Endothelial cell of umbilical vein (primary cell): ENCODE measurements at regions not wholly inside any gene's neighbourhood (a gene's known extent, or its start where the extent isn't known, plus 50 kb on each side); places are given as distances from the start of the nearest gene placed in this dataset.

Source experiments
- BruUV-seq: library from RNA; stranded (reverse); fragments of 400-500 nt; replicated peaks from 2 replicates; lab custom pipeline; 2021; lab: Mats Ljungman, UMichigan
- CTCF ChIA-PET: fragments of 300-600, 350-600 bp; sonication (Branson Sonifier 250); formaldehyde crosslinking; loops from one replicate; lab custom pipeline; 2021; ENCODE audit warnings: antibody characterized with exemption, inconsistent platforms; lab: Charles Lee
- POLR2A ChIA-PET: fragments of 300-600, 350-600 bp; sonication (Branson Sonifier 250); formaldehyde crosslinking; loops from one replicate; lab custom pipeline; 2021; ENCODE audit warnings: antibody characterized with exemption, inconsistent platforms; lab: Charles Lee
- DNase-seq: peaks from one replicate; pipeline ENCODE4 v3.0.0-alpha.2; 2011; ENCODE audit warnings: low read depth, low spot score
- FAIRE-seq: peaks from 2 replicates; lab custom pipeline; 2011; peaks lifted over from hg19 to GRCh38; lab: Jason Lieb, UNC
- H2AFZ ChIP-seq: 2 replicates; pipeline ENCODE4 v1.6.0; 2012; ENCODE audit warnings: low read depth, low read length, control low read depth, inconsistent platforms
- H3K27ac ChIP-seq: 2 replicates; pipeline ENCODE4 v1.5.1; 2011; ENCODE audit warnings: low read depth, mild to moderate bottlenecking, control low read depth, low read length, moderate library complexity; ENCODE audit not compliant: insufficient read depth
- H3K27me3 ChIP-seq, 2 experiments: 2 replicates each; pipeline versions ENCODE4 v1.6.0 to v1.6.1; 2011; ENCODE audit warnings: low read length in 2 of 2, mixed read lengths in 1 of 2; ENCODE audit not compliant: control insufficient read depth in 2 of 2, insufficient read depth in 2 of 2
- H3K36me3 ChIP-seq, 2 experiments: 2 replicates in 1 of 2; 3 replicates in 1 of 2; pipeline ENCODE4 v1.5.1; 2011; ENCODE audit warnings: low read length in 2 of 2, mild to moderate bottlenecking in 1 of 2, moderate library complexity in 1 of 2; ENCODE audit not compliant: control insufficient read depth in 2 of 2, insufficient read depth in 2 of 2; ENCODE audit errors: extremely low read depth in 1 of 2
- H3K4me1 ChIP-seq: 3 replicates; pipeline ENCODE4 v1.5.1; 2011; ENCODE audit warnings: mild to moderate bottlenecking, low read length; ENCODE audit not compliant: control insufficient read depth, insufficient read depth; ENCODE audit errors: extremely low read depth
- H3K4me2 ChIP-seq: 2 replicates; pipeline ENCODE4 v1.6.1; 2011; ENCODE audit warnings: low read length, control low read depth, mixed read lengths; ENCODE audit not compliant: insufficient read depth
- H3K4me3 ChIP-seq, 3 experiments: fragments of 200-600 bp in 1 of 3; sonication (generic), shearing (Covaris generic) in 1 of 3; replicated peaks in 1 of 3; 2 replicates each; pipeline ENCODE4 v1.5.1; 2011 to 2016; ENCODE audit warnings: control low read depth in 3 of 3, low read length in 3 of 3, mild to moderate bottlenecking in 2 of 3, inconsistent platforms in 1 of 3, low read depth in 1 of 3, moderate library complexity in 1 of 3; ENCODE audit not compliant: insufficient read depth in 1 of 3
- H3K79me2 ChIP-seq: 2 replicates; pipeline ENCODE4 v1.6.0; 2012; ENCODE audit warnings: low read length, inconsistent platforms; ENCODE audit not compliant: control insufficient read depth, insufficient read depth
- H3K9ac ChIP-seq: replicated peaks from 2 replicates; pipeline ENCODE3; 2011; ENCODE audit warnings: low read length, control low read depth; ENCODE audit not compliant: insufficient read depth; ENCODE audit errors: extremely low read depth
- H3K9me1 ChIP-seq: replicated peaks from 3 replicates; pipeline ENCODE4 v1.6.0; 2011; ENCODE audit warnings: mild to moderate bottlenecking, low read length; ENCODE audit not compliant: control insufficient read depth, insufficient read depth; ENCODE audit errors: extremely low read depth
- H3K9me3 ChIP-seq: replicated peaks from 2 replicates; pipeline ENCODE4 v1.5.1; 2012; ENCODE audit warnings: low read length, inconsistent platforms; ENCODE audit not compliant: control insufficient read depth, insufficient read depth
- H4K20me1 ChIP-seq: replicated peaks from 2 replicates; pipeline ENCODE3; 2011; ENCODE audit warnings: mild to moderate bottlenecking, low read length; ENCODE audit not compliant: control insufficient read depth, insufficient read depth; ENCODE audit errors: extremely low read depth
- CTCF ChIP-seq, 2 donors: IDR thresholded peaks; 1 replicate in 1 of 2; 2 replicates in 1 of 2; pipeline ENCODE4 v1.5.1; 2011; ENCODE audit warnings: low read length in 2 of 2, mild to moderate bottlenecking in 2 of 2, moderate library complexity in 2 of 2, control low read depth in 1 of 2, inconsistent platforms in 1 of 2, low read depth in 1 of 2; ENCODE audit not compliant: insufficient read depth in 1 of 2; ENCODE audit errors: extremely low read depth in 1 of 2
- EZH2 ChIP-seq: IDR thresholded peaks from 2 replicates; pipeline ENCODE4 v1.6.1; 2012; ENCODE audit warnings: borderline replicate concordance, low read depth, mild to moderate bottlenecking, moderate library complexity, low read length, inconsistent platforms; ENCODE audit not compliant: severe bottlenecking
- FOS ChIP-seq: IDR thresholded peaks from 2 replicates; pipeline ENCODE4 v1.6.1; 2011; ENCODE audit warnings: mild to moderate bottlenecking, low read length, moderate library complexity, borderline replicate concordance; ENCODE audit not compliant: insufficient read depth
- GATA2 ChIP-seq: IDR thresholded peaks from 2 replicates; pipeline ENCODE4 v1.7.0; 2011; ENCODE audit warnings: low read depth, mild to moderate bottlenecking, moderate library complexity, mixed read lengths, low read length; ENCODE audit not compliant: insufficient read length, insufficient read depth
- JUN ChIP-seq: IDR thresholded peaks from 2 replicates; pipeline ENCODE4 v1.6.1; 2011; ENCODE audit warnings: borderline replicate concordance, low read depth; ENCODE audit not compliant: insufficient read length, insufficient read depth
- MAX ChIP-seq: IDR thresholded peaks from 2 replicates; pipeline ENCODE4 v1.6.1; 2011; ENCODE audit not compliant: insufficient read depth, insufficient read length
- MYC ChIP-seq: IDR thresholded peaks from one replicate; pipeline ENCODE4 v1.6.1; 2011; ENCODE audit warnings: mild to moderate bottlenecking, low read depth, low read length
- POLR2A ChIP-seq: IDR thresholded peaks from 2 replicates; pipeline ENCODE4 v1.6.1; 2012; ENCODE audit warnings: low read depth, mild to moderate bottlenecking, control low read depth, low read length
- POLR2AphosphoS5 ChIP-seq: IDR thresholded peaks from 2 replicates; pipeline ENCODE4 v1.6.1; 2012; ENCODE audit warnings: low read depth, mild to moderate bottlenecking, control low read depth, low read length, moderate library complexity; ENCODE audit not compliant: insufficient read depth
- dilution Hi-C: fragments of 300-500 bp; cut with MboI; formaldehyde crosslinking; loops from one replicate; pipeline ENCODE4 v1.15.0; 2019; ENCODE audit warnings: low sequenced_read_pairs; ENCODE audit not compliant: extremely low pct_ligation_motif_present
- intact Hi-C: fragments of 100-400 bp; cut with micrococcal nuclease; formaldehyde crosslinking; loops from one replicate; pipeline ENCODE4 v1.10.0; 2022

GRCh38 chr12:94074216-94074979 lies 74.0 kb upstream of the PLXNC1 start:
- dilution Hi-C loops = no loop called here
- no TSS peak for BruUV-seq
- H3K4me3 ChIP-seq = no peak overlapping the region
- TF ChIP-seq MYC = no peak
- TF ChIP-seq CTCF (IDR thresholded peaks at IDR 0.05; ENCODE audit: extremely low read depth in 1 of 2, insufficient read depth in 1 of 2, low read depth in 1 of 2, low read length in 2 of 2) = no peak
- no peak for TF ChIP-seq JUN
- no peak for TF ChIP-seq MAX
- TF ChIP-seq GATA2 = no peak
- no peak for TF ChIP-seq POLR2A
- no peak for TF ChIP-seq FOS
- no peak for TF ChIP-seq EZH2
- no peak for TF ChIP-seq POLR2AphosphoS5
- no peaks in the 10 kb centered on the region for H3K9me1 ChIP-seq
- H3K9ac ChIP-seq = no peak overlapping the region
- FAIRE-seq (no peak), DNase-seq (no peak)
- H4K20me1 ChIP-seq = no peaks in the 10 kb centered on the region
- no peak overlapping the region for H2AFZ ChIP-seq
- intact Hi-C loops = no loop called here
- POLR2A ChIA-PET = no interaction called here
- no peak overlapping the region for H3K27ac ChIP-seq
- H3K4me1 ChIP-seq = no peaks in the 10 kb centered on the region
- H3K79me2 ChIP-seq = no peaks in the 10 kb centered on the region
- H3K27me3 ChIP-seq = peaks cover 5 to 9% of the 10 kb centered on the region in 2 experiments
- no peaks in the 10 kb centered on the region for H3K36me3 ChIP-seq
- no peaks in the 10 kb centered on the region for H3K9me3 ChIP-seq
- CTCF ChIA-PET = interaction anchor here (0.6 to 6.3 kb wide), 28 partner anchors 10 to 655 kb away, joined by 3 to 76 read pairs (median 5); no protein-coding TSS in a partner anchor
- no peak overlapping the region for H3K4me2 ChIP-seq
